K562 (cell line): ENCODE measurements at regions not wholly inside any gene's neighbourhood (a gene's known extent, or its start where the extent isn't known, plus 50 kb on each side); places are given as distances from the start of the nearest gene placed in this dataset.

Experiments used
- ATAC-seq: fragments of 200-7000 bp; cut with Tn5 transposase; 3 replicates; pipeline ENCODE4 v1.9.1; 2020; ENCODE audit warnings: moderate library complexity
- BruUV-seq: library from RNA; stranded (reverse); fragments of 400-500 nt; replicated peaks from 2 replicates; lab custom pipeline; 2021; lab: Mats Ljungman, UMichigan
- CTCF ChIA-PET: fragments of 300-600 bp; formaldehyde crosslinking; extraction: SDS; loops from one replicate; lab custom pipeline; 2021; ENCODE audit warnings: low intra/inter-chr PET ratio; lab: Yijun Ruan, JAX
- POLR2A ChIA-PET: fragments of 300-600, 350-650 bp; sonication (Branson Sonifier 250); formaldehyde crosslinking; extraction: SDS; loops from one replicate; lab custom pipeline; 2021; ENCODE audit warnings: antibody characterized with exemption, inconsistent platforms; lab: Yijun Ruan, JAX
- DNase-seq, 4 experiments: peaks; one replicate each; pipeline versions ENCODE4 v3.0.0 to v3.0.0-alpha.2; 2011 to 2018; ENCODE audit warnings: low spot score in 3 of 4, mixed read lengths in 3 of 4; ENCODE audit errors: extremely low read depth in 1 of 4
- FAIRE-seq: peaks from 2 replicates; lab custom pipeline; 2011; peaks lifted over from hg19 to GRCh38; lab: Jason Lieb, UNC
- H2AFZ ChIP-seq: 2 replicates; pipeline ENCODE4 v1.6.0; 2011; ENCODE audit warnings: low read depth, low read length, control low read depth, inconsistent platforms
- H3K27ac ChIP-seq: fragments of 200-600 bp; 3 replicates; pipeline ENCODE4 v1.8.0; 2011; ENCODE audit warnings: low read depth, mild to moderate bottlenecking, control low read depth, inconsistent platforms, low read length, moderate library complexity, mixed read lengths; ENCODE audit errors: extremely low read depth
- H3K27me3 ChIP-seq, 2 experiments: fragments of 300-600 bp in 1 of 2; 2 replicates in 1 of 2; 3 replicates in 1 of 2; pipeline versions ENCODE4 v1.6.0 to v1.8.0; 2011; ENCODE audit warnings: inconsistent platforms in 2 of 2, low read length in 2 of 2, mild to moderate bottlenecking in 1 of 2, mixed read lengths in 1 of 2, moderate library complexity in 1 of 2; ENCODE audit not compliant: control insufficient read depth in 2 of 2, insufficient read depth in 2 of 2
- H3K36me3 ChIP-seq: fragments of 300-600 bp; 3 replicates; pipeline ENCODE4 v1.8.0; 2011; ENCODE audit warnings: mild to moderate bottlenecking, low read length, inconsistent platforms; ENCODE audit not compliant: control insufficient read depth, insufficient read depth
- H3K4me1 ChIP-seq, 2 experiments: fragments of 200-600 bp in 1 of 2; replicated peaks in 1 of 2; 2 replicates in 1 of 2; 3 replicates in 1 of 2; pipeline versions ENCODE4 v1.5.1 to v1.8.0; 2011; ENCODE audit warnings: inconsistent platforms in 2 of 2, low read length in 2 of 2, mild to moderate bottlenecking in 1 of 2, mixed read lengths in 1 of 2, moderate library complexity in 1 of 2; ENCODE audit not compliant: control insufficient read depth in 2 of 2, insufficient read depth in 2 of 2
- H3K4me2 ChIP-seq: 2 replicates; pipeline ENCODE4 v1.6.1; 2011; ENCODE audit warnings: low read length, control low read depth, inconsistent platforms, mixed read lengths; ENCODE audit not compliant: insufficient read depth
- H3K4me3 ChIP-seq: fragments of 200-600 bp; sonication (generic), shearing (Covaris generic); 2 replicates; pipeline ENCODE4 v1.5.1; 2016; ENCODE audit warnings: control low read depth, inconsistent platforms
- H3K79me2 ChIP-seq: fragments of 200-600 bp; 3 replicates; pipeline ENCODE4 v1.8.0; 2011; ENCODE audit warnings: low read length, inconsistent platforms; ENCODE audit not compliant: control insufficient read depth, insufficient read depth
- H3K9ac ChIP-seq, 2 experiments: 2 replicates each; pipeline versions ENCODE4 v1.6.0 to v1.6.1; 2011; ENCODE audit warnings: low read depth in 2 of 2, low read length in 2 of 2, control low read depth in 1 of 2, inconsistent platforms in 1 of 2, mild to moderate bottlenecking in 1 of 2, mixed read lengths in 1 of 2; ENCODE audit not compliant: insufficient read depth in 1 of 2
- H3K9me1 ChIP-seq: one replicate; pipeline ENCODE4 v1.6.0; 2011; ENCODE audit warnings: inconsistent platforms, mild to moderate bottlenecking, low read length, moderate library complexity; ENCODE audit not compliant: control insufficient read depth, insufficient read depth
- H3K9me3 ChIP-seq: replicated peaks from 2 replicates; pipeline ENCODE4 v1.5.1; 2011; ENCODE audit warnings: low read depth, low read length, inconsistent platforms; ENCODE audit not compliant: control insufficient read depth, insufficient read depth
- H4K20me1 ChIP-seq: replicated peaks from 2 replicates; pipeline ENCODE4 v1.6.1; 2011; ENCODE audit warnings: low read length, inconsistent platforms, mixed read lengths; ENCODE audit not compliant: control insufficient read depth, insufficient read depth
- BRD9 ChIP-seq: fragments of 450-650 bp; IDR thresholded peaks from 2 replicates; pipeline ENCODE4 v1.6.1; 2018; ENCODE audit warnings: low read depth; ENCODE audit not compliant: partially characterized antibody
- DDX20 ChIP-seq: fragments of 450-650 bp; IDR thresholded peaks from 2 replicates; pipeline ENCODE4 v1.6.1; 2016; ENCODE audit warnings: missing genetic modification characterization, low read depth, mild to moderate bottlenecking, missing compliant biosample characterization, moderate library complexity
- FIP1L1 ChIP-seq: fragments of 200-400 bp; formaldehyde crosslinking; IDR thresholded peaks from 2 replicates; pipeline ENCODE4 v1.6.1; 2018; ENCODE audit warnings: mild to moderate bottlenecking, low read depth, low read length; ENCODE audit not compliant: poor library complexity, severe bottlenecking
- FOXJ2 ChIP-seq: fragments of 200-800 bp; sonication (Bioruptor generic); IDR thresholded peaks from 2 replicates; pipeline ENCODE4 v1.6.1; 2016; ENCODE audit warnings: missing genetic modification characterization, missing compliant biosample characterization
- IRF1 ChIP-seq: sonication (generic); formaldehyde crosslinking; IDR thresholded peaks from 2 replicates; pipeline ENCODE4 v1.8.0; 2022; ENCODE audit warnings: missing genetic modification reagents, mild to moderate bottlenecking, borderline replicate concordance
- MAZ ChIP-seq, 2 experiments: fragments of 450-650 bp in 1 of 2; sonication (generic) in 1 of 2; formaldehyde crosslinking; IDR thresholded peaks in 1 of 2; conservative IDR thresholded peaks in 1 of 2; 2 replicates each; pipeline versions ENCODE4 v1.4.0 to v1.5.0; 2020; ENCODE audit warnings: mild to moderate bottlenecking in 1 of 2, missing genetic modification reagents in 1 of 2
- NONO ChIP-seq, 2 experiments: fragments of 200-400 bp in 1 of 2; fragments of 450-650 bp in 1 of 2; formaldehyde crosslinking in 1 of 2; IDR thresholded peaks; 2 replicates each; pipeline ENCODE4 v1.6.1; 2017; ENCODE audit warnings: low read depth in 2 of 2, mild to moderate bottlenecking in 2 of 2, moderate library complexity in 2 of 2, low read length in 1 of 2
- NUFIP1 ChIP-seq: fragments of 450-650 bp; IDR thresholded peaks from 2 replicates; pipeline ENCODE4 v1.6.1; 2018; ENCODE audit not compliant: partially characterized antibody
- PTRF ChIP-seq: fragments of 450-650 bp; IDR thresholded peaks from 2 replicates; pipeline ENCODE4 v1.6.1; 2016; ENCODE audit warnings: mild to moderate bottlenecking, missing genetic modification characterization, missing compliant biosample characterization
- STAT5B ChIP-seq: fragments of 250-450 bp; sonication (Bioruptor Pico); IDR thresholded peaks from 2 replicates; pipeline ENCODE4 v1.8.0; 2021; ENCODE audit warnings: mild to moderate bottlenecking, inconsistent platforms
- TARDBP ChIP-seq: fragments of 450-650 bp; IDR thresholded peaks from 2 replicates; pipeline ENCODE4 v1.6.1; 2016
- ZBTB49 ChIP-seq: sonication (generic); formaldehyde crosslinking; IDR thresholded peaks from 2 replicates; pipeline ENCODE4 v1.8.0; 2022; ENCODE audit warnings: missing genetic modification reagents, mild to moderate bottlenecking, borderline replicate concordance
- ZNF436 ChIP-seq: fragments of 250-450, 450-650 bp; sonication (Bioruptor Pico); formaldehyde crosslinking; IDR thresholded peaks from 2 replicates; pipeline ENCODE4 v1.7.0; 2020; ENCODE audit warnings: mild to moderate bottlenecking
- ZSCAN29 ChIP-seq: fragments of 450-650 bp; IDR thresholded peaks from 2 replicates; pipeline ENCODE4 v1.6.1; 2017
- WGBS: fragments of 100-300 bp; shearing (Covaris generic); methylation state at CpG from one replicate; pipeline ENCODE4 v1.1.6; 2016; ENCODE audit warnings: low coverage, mixed read lengths; ENCODE audit not compliant: insufficient coverage; ENCODE audit errors: missing lambda C conversion rate; 5-methylcytosine and 5-hydroxymethylcytosine counted together
- in situ Hi-C: fragments of 300-500 bp; cut with MboI; formaldehyde crosslinking; loops from 4 replicates; pipeline ENCODE4 v1.15.0; 2018; ENCODE audit warnings: inconsistent platforms, mixed read lengths
- intact Hi-C: fragments of 100-400 bp; cut with micrococcal nuclease; formaldehyde crosslinking; loops from 2 replicates; pipeline ENCODE4 v1.14.2; 2022
- TF ChIP-seq, protein P1 (sequence below): fragments of 450-650 bp; formaldehyde crosslinking; IDR thresholded peaks from 2 replicates; pipeline ENCODE4 v1.4.0; 2020; ENCODE audit warnings: mild to moderate bottlenecking

DNA sequence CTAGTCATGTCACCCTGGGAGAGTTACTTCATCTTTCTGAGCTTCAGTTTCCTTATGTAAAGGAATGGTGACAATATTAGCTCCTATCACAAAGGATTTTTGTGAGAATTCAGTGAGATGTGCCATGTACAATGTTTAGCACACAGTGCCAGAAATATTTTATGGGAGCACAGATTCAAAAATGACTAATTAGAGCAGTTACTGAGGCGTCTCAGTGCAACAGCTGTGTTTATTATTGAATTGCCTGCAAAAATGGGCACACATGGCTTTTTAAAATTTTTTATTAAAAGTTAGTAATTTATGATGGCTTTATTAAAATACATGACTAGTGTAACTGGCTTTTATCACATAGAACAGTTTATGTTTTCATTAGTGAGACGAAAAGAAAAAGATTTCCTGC lies 134.3 kb upstream of the AHI1 start:
- POLR2A ChIA-PET = interaction anchor here (1.3 kb wide), 1 partner anchor 13 kb away, joined by 4 read pairs; no protein-coding TSS in a partner anchor

More for the DNA sequence above, 134.3 kb upstream of the AHI1 start:
- WGBS = 0% methylated on average over 2 of the region's 2 CpGs
- Histone ChIP-seq H3K9me1 (no peaks in the 10 kb centered on the region), H3K27ac (no peak overlapping the region), H3K36me3 (no peaks in the 10 kb centered on the region), H4K20me1 (no peaks in the 10 kb centered on the region), H3K9ac (no peak overlapping the region), H3K27me3 (no peaks in the 10 kb centered on the region)
- FAIRE-seq = no peak
- TF ChIP-seq MAZ (CRISPR knock-in tag; conservative IDR thresholded peaks at IDR 0.05 in 1 of 2, IDR thresholded peaks at IDR 0.05 in 1 of 2) (no peak), ZNF436 (CRISPR knock-in tag) (no peak), ZSCAN29 (no peak), TARDBP (no peak), STAT5B (no peak), ZBTB49 (no peak), PTRF (tag) (no peak), NUFIP1 (no peak), NONO (IDR thresholded peaks at IDR 0.05; ENCODE audit: low read depth in 2 of 2, low read length in 1 of 2) (no peak), FIP1L1 (no peak), BRD9 (no peak), DDX20 (tag) (no peak), IRF1 (CRISPR knock-in tag) (no peak), FOXJ2 (tag) (no peak)
- TF ChIP-seq, protein P1, sequence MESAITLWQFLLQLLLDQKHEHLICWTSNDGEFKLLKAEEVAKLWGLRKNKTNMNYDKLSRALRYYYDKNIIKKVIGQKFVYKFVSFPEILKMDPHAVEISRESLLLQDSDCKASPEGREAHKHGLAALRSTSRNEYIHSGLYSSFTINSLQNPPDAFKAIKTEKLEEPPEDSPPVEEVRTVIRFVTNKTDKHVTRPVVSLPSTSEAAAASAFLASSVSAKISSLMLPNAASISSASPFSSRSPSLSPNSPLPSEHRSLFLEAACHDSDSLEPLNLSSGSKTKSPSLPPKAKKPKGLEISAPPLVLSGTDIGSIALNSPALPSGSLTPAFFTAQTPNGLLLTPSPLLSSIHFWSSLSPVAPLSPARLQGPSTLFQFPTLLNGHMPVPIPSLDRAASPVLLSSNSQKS (CRISPR knock-in tag) = no peak
- TF ChIP-seq, all 486 proteins: peak for 0
- DNase-seq (no peak), ATAC-seq (no peak)
- in situ Hi-C loops = no loop called here
- Histone ChIP-seq H3K4me2 (no peak overlapping the region), H3K9me3 (no peaks in the 10 kb centered on the region), H3K4me3 (no peak overlapping the region), H3K79me2 (no peaks in the 10 kb centered on the region), H2AFZ (no peak overlapping the region), H3K4me1 (no peaks in the 10 kb centered on the region)
- no TSS peak for BruUV-seq
- CTCF ChIA-PET = interaction anchor here (0.6 kb wide), 1 partner anchor 474 kb away, joined by 4 read pairs; no protein-coding TSS in a partner anchor
- intact Hi-C loops = no loop called here
